Upper lobe of right lung (tissue), 1 donor: ENCODE measurements at regions not wholly inside any gene's neighbourhood (a gene's known extent, or its start where the extent isn't known, plus 50 kb on each side); places are given as distances from the start of the nearest gene placed in this dataset.

ENCODE experiments used
- ATAC-seq: fragments of 200-7000 bp; cut with Tn5 transposase; one replicate; pipeline ENCODE4 v1.9.1; 2020; ENCODE audit warnings: mild to moderate bottlenecking, moderate library complexity
- DNase-seq: peaks from one replicate; pipeline ENCODE4 v3.0.0-alpha.2; 2020
- H3K27ac ChIP-seq: fragments of 200-600 bp; one replicate; pipeline ENCODE4 v1.8.0; 2022
- H3K27me3 ChIP-seq: fragments of 200-600 bp; one replicate; pipeline ENCODE4 v1.8.0; 2022; ENCODE audit warnings: mild to moderate bottlenecking
- H3K36me3 ChIP-seq: fragments of 200-600 bp; one replicate; pipeline ENCODE4 v1.8.0; 2022
- H3K4me1 ChIP-seq: fragments of 200-600 bp; one replicate; pipeline ENCODE4 v1.8.0; 2022
- H3K4me3 ChIP-seq: fragments of 200-600 bp; one replicate; pipeline ENCODE4 v1.8.0; 2022; ENCODE audit warnings: mild to moderate bottlenecking
- H3K9me3 ChIP-seq: fragments of 200-600 bp; one replicate; pipeline ENCODE4 v1.8.0; 2022
- intact Hi-C: fragments of 100-400 bp; cut with DNase I; formaldehyde crosslinking; loops from one replicate; pipeline ENCODE4 v1.11.0; 2022
- TF ChIP-seq, protein P1 (sequence below): fragments of 200-600 bp; IDR thresholded peaks from one replicate; pipeline ENCODE4 v1.8.0; 2022; ENCODE audit warnings: antibody characterized with exemption
- donor health status: DM: no; HTN: yes; CAD: no; lungs with severe emphysema.

DNA sequence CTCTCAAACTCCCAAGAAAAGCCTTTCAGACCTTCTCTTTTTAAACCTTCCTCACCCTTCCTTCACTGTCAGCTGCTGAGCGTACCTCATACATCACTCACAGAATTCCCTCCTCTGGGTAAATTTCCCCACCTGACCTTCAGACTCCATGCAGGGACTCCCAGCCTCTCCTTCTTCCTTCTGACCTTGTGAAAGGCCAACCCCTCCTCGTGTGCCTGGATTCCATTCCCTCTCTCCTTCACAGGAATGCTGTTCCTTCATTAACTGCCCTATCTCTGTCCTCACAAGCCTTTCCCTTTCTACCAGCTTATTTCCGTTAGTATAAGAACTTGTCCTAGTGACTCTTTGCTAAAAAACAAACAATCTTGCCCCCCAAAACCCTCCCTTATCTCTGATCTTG lies 69.7 kb upstream of the MME start:
- ATAC-seq = no peak
- DNase-seq = no peak
- intact Hi-C loops = no loop called here

DNA sequence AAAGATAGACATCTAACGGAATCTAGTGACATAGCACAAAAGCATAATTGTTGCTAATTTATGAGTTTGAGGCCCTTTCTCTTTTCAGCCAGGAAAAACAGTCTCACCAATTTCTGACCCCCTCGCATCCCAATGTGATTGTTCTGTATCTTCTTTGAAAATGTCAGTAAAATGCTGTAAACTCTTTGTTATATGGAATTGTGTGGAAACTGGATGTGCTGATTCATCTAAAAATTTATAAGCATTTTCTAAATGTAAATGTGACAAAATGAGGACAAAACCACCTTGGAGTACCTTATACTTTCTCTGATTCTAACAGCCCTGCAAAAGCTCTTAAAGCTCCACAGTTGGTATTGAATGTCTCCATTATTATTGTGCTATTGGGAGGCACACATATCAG lies 70.9 kb upstream of the MME start:
- intact Hi-C loops = no loop called here
- Histone ChIP-seq H3K36me3 (no peaks in the 10 kb centered on the region), H3K9me3 (no peaks in the 10 kb centered on the region), H3K27me3 (no peaks in the 10 kb centered on the region), H3K27ac (no peak overlapping the region), H3K4me3 (no peak overlapping the region), H3K4me1 (no peaks in the 10 kb centered on the region)
- TF ChIP-seq, protein P1, sequence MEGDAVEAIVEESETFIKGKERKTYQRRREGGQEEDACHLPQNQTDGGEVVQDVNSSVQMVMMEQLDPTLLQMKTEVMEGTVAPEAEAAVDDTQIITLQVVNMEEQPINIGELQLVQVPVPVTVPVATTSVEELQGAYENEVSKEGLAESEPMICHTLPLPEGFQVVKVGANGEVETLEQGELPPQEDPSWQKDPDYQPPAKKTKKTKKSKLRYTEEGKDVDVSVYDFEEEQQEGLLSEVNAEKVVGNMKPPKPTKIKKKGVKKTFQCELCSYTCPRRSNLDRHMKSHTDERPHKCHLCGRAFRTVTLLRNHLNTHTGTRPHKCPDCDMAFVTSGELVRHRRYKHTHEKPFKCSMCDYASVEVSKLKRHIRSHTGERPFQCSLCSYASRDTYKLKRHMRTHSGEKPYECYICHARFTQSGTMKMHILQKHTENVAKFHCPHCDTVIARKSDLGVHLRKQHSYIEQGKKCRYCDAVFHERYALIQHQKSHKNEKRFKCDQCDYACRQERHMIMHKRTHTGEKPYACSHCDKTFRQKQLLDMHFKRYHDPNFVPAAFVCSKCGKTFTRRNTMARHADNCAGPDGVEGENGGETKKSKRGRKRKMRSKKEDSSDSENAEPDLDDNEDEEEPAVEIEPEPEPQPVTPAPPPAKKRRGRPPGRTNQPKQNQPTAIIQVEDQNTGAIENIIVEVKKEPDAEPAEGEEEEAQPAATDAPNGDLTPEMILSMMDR = no peak
- no peak for DNase-seq
- ATAC-seq = no peak

More for the DNA sequence above, 69.7 kb upstream of the MME start:
- TF ChIP-seq, protein P1 = no peak
- Histone ChIP-seq H3K36me3 (no peaks in the 10 kb centered on the region), H3K27ac (no peak overlapping the region), H3K4me3 (no peak overlapping the region), H3K9me3 (no peaks in the 10 kb centered on the region), H3K4me1 (no peaks in the 10 kb centered on the region), H3K27me3 (no peaks in the 10 kb centered on the region)

DNA sequence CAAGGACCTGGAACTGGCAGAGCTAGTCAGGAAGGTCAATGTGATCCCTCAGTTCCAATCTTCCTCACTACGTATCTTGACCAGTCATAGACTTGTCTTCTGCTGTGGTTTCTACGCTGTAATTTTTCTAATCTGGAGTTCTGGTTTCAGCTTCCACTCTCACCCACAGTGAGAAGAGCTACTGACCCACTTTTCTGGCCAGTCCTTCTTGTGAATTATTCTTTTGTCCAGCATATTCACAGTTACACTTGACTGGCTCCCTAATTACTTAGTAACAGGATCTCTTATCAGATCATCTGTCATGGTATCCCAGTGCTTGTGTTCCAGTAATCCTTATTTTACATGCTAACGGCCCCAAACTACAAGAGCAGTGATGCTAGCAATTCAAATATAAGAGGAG lies 72.4 kb upstream of the MME start:
- no peaks in the 10 kb centered on the region for H3K9me3 ChIP-seq
- no peaks in the 10 kb centered on the region for H3K4me1 ChIP-seq
- DNase-seq (no peak), ATAC-seq (no peak)
- no peak overlapping the region for H3K4me3 ChIP-seq
- intact Hi-C loops = no loop called here
- H3K27ac ChIP-seq = no peak overlapping the region
- H3K36me3 ChIP-seq = no peaks in the 10 kb centered on the region
- no peaks in the 10 kb centered on the region for H3K27me3 ChIP-seq
- TF ChIP-seq, protein P1 = no peak

DNA sequence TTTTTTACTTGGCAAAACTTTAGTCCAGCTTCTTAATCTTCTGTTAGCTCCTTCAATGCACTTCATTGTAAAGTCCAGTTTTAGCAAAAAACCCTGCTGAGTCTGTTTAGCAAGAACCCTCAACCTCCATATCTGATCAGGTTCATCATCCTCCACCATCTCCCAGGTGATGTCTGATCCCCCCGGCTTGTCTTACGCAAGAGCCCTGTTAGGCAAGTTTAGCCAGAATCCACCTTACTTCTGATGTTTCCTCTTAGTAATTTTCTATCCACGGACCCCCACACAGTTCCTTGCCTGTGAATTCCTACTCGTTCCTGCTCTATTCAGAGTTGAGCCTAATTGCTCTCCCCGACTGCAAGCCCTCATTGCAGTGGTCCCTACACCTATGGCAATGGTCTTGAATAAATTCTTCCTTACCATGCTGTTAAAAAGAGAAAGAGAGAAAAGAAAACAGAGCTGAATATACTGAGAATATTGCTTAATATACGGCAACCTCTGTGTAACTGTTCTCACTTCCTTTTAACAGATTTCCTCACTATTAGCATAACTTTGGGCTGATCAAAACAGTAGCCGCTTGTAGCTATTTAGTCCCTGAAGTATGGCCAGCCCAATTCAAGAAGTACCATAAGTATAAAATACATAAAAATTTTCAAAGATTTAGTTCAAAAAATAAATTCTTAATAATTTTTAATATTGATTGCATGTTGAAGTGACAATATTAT lies 78.7 kb upstream of the MME start:
- TF ChIP-seq, protein P1 = no peak
- DNase-seq (no peak), ATAC-seq (peak; percentile 76)
- Histone ChIP-seq H3K27ac (no peak overlapping the region), H3K27me3 (no peaks in the 10 kb centered on the region), H3K36me3 (no peaks in the 10 kb centered on the region), H3K4me1 (no peaks in the 10 kb centered on the region), H3K9me3 (no peaks in the 10 kb centered on the region), H3K4me3 (no peak overlapping the region)
- intact Hi-C loops = no loop called here

DNA sequence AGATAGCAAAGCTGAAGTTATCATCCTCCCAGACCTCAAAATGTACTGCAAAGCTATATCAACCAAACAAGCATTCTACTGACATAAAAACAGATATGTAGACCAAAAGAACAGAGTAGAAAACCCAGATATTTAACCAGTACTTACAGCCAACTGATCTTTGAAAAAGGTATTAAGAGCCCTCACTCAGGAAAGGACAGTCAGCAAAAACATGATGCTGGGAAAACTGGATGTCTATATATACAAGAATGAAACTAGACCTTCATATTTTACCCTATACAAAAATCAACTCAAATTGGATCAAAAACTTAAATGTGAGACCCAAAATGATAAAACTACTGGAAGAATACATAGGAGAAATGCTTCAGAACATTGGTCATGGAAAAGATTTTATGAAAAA lies 87.5 kb upstream of the MME start:
- Histone ChIP-seq H3K9me3 (no peaks in the 10 kb centered on the region), H3K4me1 (no peaks in the 10 kb centered on the region), H3K36me3 (no peaks in the 10 kb centered on the region), H3K4me3 (no peak overlapping the region), H3K27me3 (no peaks in the 10 kb centered on the region), H3K27ac (no peak overlapping the region)
- ATAC-seq = no peak
- no peak for DNase-seq
- intact Hi-C loops = no loop called here
- TF ChIP-seq, protein P1 = no peak

DNA sequence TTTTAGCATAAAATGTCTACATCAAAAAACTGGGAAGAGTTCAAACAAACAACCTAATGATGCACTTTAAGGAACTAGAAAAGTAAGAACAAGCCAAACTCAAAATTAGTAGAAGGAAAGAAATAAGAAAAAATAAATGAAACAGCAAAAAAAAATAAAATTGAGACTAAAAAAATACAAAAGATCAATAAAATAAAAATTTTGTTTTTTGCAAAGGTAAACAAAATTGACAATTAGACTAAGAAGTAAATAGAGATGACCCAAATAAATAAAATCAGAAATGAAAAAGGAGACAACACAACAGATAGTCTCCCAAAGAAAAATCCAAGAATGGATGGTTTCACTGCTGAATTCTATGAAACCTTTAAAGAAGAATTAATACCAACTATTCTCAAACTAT lies 89.6 kb upstream of the MME start:
- H3K27me3 ChIP-seq = no peaks in the 10 kb centered on the region
- DNase-seq = no peak
- H3K36me3 ChIP-seq = no peaks in the 10 kb centered on the region
- no peaks in the 10 kb centered on the region for H3K4me1 ChIP-seq
- H3K4me3 ChIP-seq = no peak overlapping the region
- ATAC-seq = no peak
- intact Hi-C loops = no loop called here
- TF ChIP-seq, protein P1 = no peak
- H3K9me3 ChIP-seq = no peaks in the 10 kb centered on the region
- no peak overlapping the region for H3K27ac ChIP-seq
